Right lobe of liver (tissue), 6 donors: ENCODE measurements at regions not wholly inside any gene's neighbourhood (a gene's known extent, or its start where the extent isn't known, plus 50 kb on each side); places are given as distances from the start of the nearest gene placed in this dataset.
"Not testable (repeated sequence)": the region's sequence is repeated elsewhere in the genome, so short reads cannot be mapped to it uniquely, and the experiment has no call there.

Source experiments
- ATAC-seq, 4 donors: fragments of 200-7000 bp; cut with Tn5 transposase; one replicate each; pipeline ENCODE4 v1.9.1; 2020; ENCODE audit warnings: mild to moderate bottlenecking in 4 of 4, moderate library complexity in 4 of 4
- DNase-seq, 3 donors: peaks; one replicate each; pipeline ENCODE4 v3.0.0-alpha.2; 2020
- H3K27ac ChIP-seq, 3 donors: fragments of 200-600 bp; one replicate each; pipeline ENCODE4 v1.8.0; 2022
- H3K27me3 ChIP-seq, 2 donors: fragments of 200-600 bp; one replicate each; pipeline ENCODE4 v1.8.0; 2022
- H3K36me3 ChIP-seq, 4 donors: fragments of 200-600 bp; sonication (generic) in 1 of 4; one replicate each; pipeline versions ENCODE4 v1.5.1 to v1.8.0; 2017 to 2022; ENCODE audit warnings: control low read depth in 1 of 4
- H3K4me1 ChIP-seq, 4 donors: fragments of 200-600 bp; sonication (generic) in 1 of 4; one replicate each; pipeline versions ENCODE4 v1.5.1 to v1.8.0; 2017 to 2022; ENCODE audit warnings: control low read depth in 1 of 4
- H3K4me3 ChIP-seq, 3 donors: fragments of 200-600 bp; one replicate each; pipeline ENCODE4 v1.8.0; 2022
- H3K9me3 ChIP-seq, 4 donors: fragments of 200-600 bp; sonication (generic) in 1 of 4; one replicate each; pipeline versions ENCODE4 v1.5.1 to v1.8.0; 2017 to 2022; ENCODE audit warnings: control low read depth in 1 of 4
- CTCF ChIP-seq, 4 donors: fragments of 200-600 bp in 3 of 4; fragments of 450-650 bp in 1 of 4; IDR thresholded peaks; one replicate each; pipeline versions ENCODE4 v1.5.1 to v1.8.0; 2016 to 2022; ENCODE audit warnings: antibody characterized with exemption in 4 of 4, mild to moderate bottlenecking in 2 of 4
- POLR2A ChIP-seq: fragments of 450-650 bp; IDR thresholded peaks from one replicate; pipeline ENCODE4 v1.6.1; 2017; ENCODE audit warnings: antibody characterized with exemption, mild to moderate bottlenecking
- WGBS: methylation state at CpG from one replicate; pipeline ENCODE4 v1.1.6; 2018; ENCODE audit warnings: low coverage, low lambda C conversion rate; ENCODE audit not compliant: insufficient coverage; ENCODE audit errors: missing lambda C conversion rate; 5-methylcytosine and 5-hydroxymethylcytosine counted together
- intact Hi-C, 2 donors: fragments of 100-400 bp; cut with DNase I; formaldehyde crosslinking; loops; one replicate each; pipeline versions ENCODE4 v1.11.2 to v1.14.1; 2022
- donor health status: DM: no; HTN: yes; CAD: no.
- donor health status: DM: no; HTN: no; CAD: no.
- donor health status: DM: no; HTN: no; CAD: no.
- donor health status: DM: no; HTN: yes; CAD: no.
- donor health status: DM: no; HTN: yes; CAD: no.

DNA sequence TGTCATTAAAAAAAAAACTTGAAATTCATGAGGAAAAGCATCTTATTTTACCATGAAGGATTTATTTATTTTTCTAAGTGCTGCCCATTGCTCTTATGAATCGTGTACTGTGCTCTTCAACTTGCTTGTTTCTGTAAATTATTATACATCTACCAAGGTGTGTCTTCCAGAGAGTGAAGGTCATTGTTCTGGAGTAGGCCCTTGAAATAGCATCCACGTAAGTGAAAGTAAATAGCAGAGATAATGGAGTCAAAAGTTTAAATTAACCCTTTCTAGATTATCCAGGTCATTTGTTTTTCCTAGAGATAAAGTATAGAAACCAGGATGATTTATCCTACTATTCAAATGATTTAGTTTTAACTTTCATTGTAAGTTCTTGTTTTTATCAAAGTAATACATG lies 473.1 kb downstream of the DIRAS2 start:
- Histone ChIP-seq H3K4me1 (peaks cover 0 to 13% (median 2%) of the 10 kb centered on the region in 4 donors), H3K9me3 (no peaks in the 10 kb centered on the region), H3K27me3 (no peaks in the 10 kb centered on the region), H3K36me3 (no peaks in the 10 kb centered on the region), H3K4me3 (no peak overlapping the region), H3K27ac (no peak overlapping the region)
- intact Hi-C loops, result no loop called here
- peak; percentile 81 to 99 (median 88) for ATAC-seq
- DNase-seq, result no peak
- 22% methylated on average over 2 of the region's 2 CpGs for WGBS
- TF ChIP-seq POLR2A (no peak), CTCF (IDR thresholded peaks at IDR 0.05) (no peak)

DNA sequence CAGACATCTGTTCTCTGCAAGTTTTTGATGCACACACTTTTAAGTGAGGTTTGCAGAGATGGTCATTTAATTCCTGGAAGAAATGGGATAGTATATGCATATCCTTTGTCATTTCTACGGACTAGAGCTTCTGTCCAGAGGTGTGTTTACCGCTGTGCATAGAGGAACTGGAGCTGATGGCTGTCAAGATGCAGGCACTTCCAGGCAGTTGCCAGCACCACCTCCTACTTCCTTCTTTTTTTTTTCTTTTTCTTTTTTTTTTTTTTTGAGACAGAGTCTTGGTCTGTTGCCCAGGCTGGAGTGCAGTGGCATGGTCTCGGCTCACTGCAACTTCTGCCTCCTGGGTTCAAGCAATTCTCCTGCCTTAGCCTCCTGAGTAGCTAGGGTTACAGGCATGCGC lies 468.7 kb downstream of the DIRAS2 start:
- H3K27me3 ChIP-seq, H3K27ac ChIP-seq, intact Hi-C loops, H3K4me3 ChIP-seq, H3K9me3 ChIP-seq, H3K36me3 ChIP-seq, DNase-seq: not testable (repeated sequence)
- peaks cover 0 to 13% (median 2%) of the 10 kb centered on the region in 4 donors for H3K4me1 ChIP-seq
- peak in 1 of 4 donors; percentile 25 for ATAC-seq
- WGBS, result 88% methylated on average over 3 of the region's 4 CpGs

GRCh38 chr9:90174346-90174745 lies 468.3 kb downstream of the DIRAS2 start:
- DNase-seq, H3K27me3 ChIP-seq, ATAC-seq, H3K9me3 ChIP-seq, H3K36me3 ChIP-seq, H3K4me3 ChIP-seq, H3K27ac ChIP-seq, H3K4me1 ChIP-seq, intact Hi-C loops: not testable (repeated sequence)
- WGBS, result 85% methylated on average over 8 of the region's 10 CpGs

DNA sequence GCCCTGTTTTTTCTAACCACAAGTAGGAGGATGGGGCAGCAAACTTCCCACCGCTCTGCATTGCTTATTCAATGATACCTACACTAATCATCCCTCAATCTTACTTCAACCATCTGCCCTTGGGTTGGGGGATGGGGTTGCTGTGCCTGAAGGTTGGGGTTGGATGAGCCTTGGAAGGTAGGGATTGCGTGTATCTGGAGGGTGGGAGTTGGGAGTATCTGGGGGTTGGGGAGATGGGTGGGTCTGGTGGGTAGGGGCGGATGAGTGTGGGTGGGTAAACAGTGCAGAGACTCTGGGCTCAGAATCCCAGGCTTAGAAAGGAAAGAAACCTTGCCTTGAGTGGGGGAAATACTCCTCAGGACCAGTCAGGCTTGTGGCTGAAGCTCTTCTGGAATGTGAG lies 467.4 kb downstream of the DIRAS2 start:
- no peak for ATAC-seq
- no peaks in the 10 kb centered on the region for H3K9me3 ChIP-seq
- H3K4me3 ChIP-seq, result no peak overlapping the region
- TF ChIP-seq CTCF (IDR thresholded peaks at IDR 0.05), result no peak
- no peak for TF ChIP-seq POLR2A
- H3K36me3 ChIP-seq, result no peaks in the 10 kb centered on the region
- H3K27me3 ChIP-seq, result no peaks in the 10 kb centered on the region
- DNase-seq, result no peak
- H3K27ac ChIP-seq, result no peak overlapping the region
- H3K4me1 ChIP-seq, result no peaks in the 10 kb centered on the region
- WGBS, result 70% methylated on average over 3 of the region's 3 CpGs
- intact Hi-C loops, result no loop called here

- no peak overlapping the region for H3K27ac ChIP-seq
- no peaks in the 10 kb centered on the region for H3K27me3 ChIP-seq
- ATAC-seq (no peak), DNase-seq (no peak)
- intact Hi-C loops, result no loop called here
- TF ChIP-seq CTCF (IDR thresholded peaks at IDR 0.05), result no peak
- TF ChIP-seq POLR2A, result no peak
- no peaks in the 10 kb centered on the region for H3K36me3 ChIP-seq
- H3K4me3 ChIP-seq, result no peak overlapping the region
- H3K9me3 ChIP-seq, result no peaks in the 10 kb centered on the region
- no peaks in the 10 kb centered on the region for H3K4me1 ChIP-seq
- 60% methylated on average over 2 of the region's 4 CpGs for WGBS
Measured at GRCh38 chr9:90175865-90176264, 466.8 kb downstream of the DIRAS2 start.

GRCh38 chr9:90176901-90177300 lies 465.7 kb downstream of the DIRAS2 start:
- H3K4me1 ChIP-seq, result no peaks in the 10 kb centered on the region
- H3K27ac ChIP-seq, result no peak overlapping the region
- H3K27me3 ChIP-seq, result no peaks in the 10 kb centered on the region
- no peaks in the 10 kb centered on the region for H3K9me3 ChIP-seq
- H3K4me3 ChIP-seq, result no peak overlapping the region
- WGBS, result 70% methylated on average over 2 of the region's 2 CpGs
- TF ChIP-seq POLR2A (no peak), CTCF (IDR thresholded peaks at IDR 0.05) (no peak)
- H3K36me3 ChIP-seq, result no peaks in the 10 kb centered on the region
- intact Hi-C loops, result no loop called here
- ATAC-seq (no peak), DNase-seq (no peak)
